Naive thymus-derived CD4-positive, alpha-beta T cell (primary cell): ENCODE measurements at regions not wholly inside any gene's neighbourhood (a gene's known extent, or its start where the extent isn't known, plus 50 kb on each side); places are given as distances from the start of the nearest gene placed in this dataset.

ENCODE experiments used
- ATAC-seq: fragments of 150-1000 bp; cut with Tn5 transposase; 2 replicates; pipeline ENCODE4 v1.10.0; 2021; ENCODE audit warnings: mild to moderate bottlenecking, moderate library complexity
- CTCF ChIA-PET: fragments of 350-600 bp; sonication (Branson Sonifier 250); formaldehyde crosslinking; loops from one replicate; lab custom pipeline; 2021; ENCODE audit warnings: antibody characterized with exemption; lab: Charles Lee
- POLR2A ChIA-PET: fragments of 350-600 bp; sonication (Branson Sonifier 250); formaldehyde crosslinking; loops from one replicate; lab custom pipeline; 2021; ENCODE audit warnings: antibody characterized with exemption, inconsistent platforms; lab: Charles Lee
- DNase-seq, 9 donors: peaks; one replicate each; pipeline versions ENCODE4 v3.0.0 to v3.0.0-alpha.2; 2020 to 2022; ENCODE audit warnings: mixed read lengths in 1 of 9
- H3K27ac ChIP-seq: one replicate; pipeline ENCODE4 v1.7.0; 2013; ENCODE audit warnings: mild to moderate bottlenecking, low read depth, low read length, moderate library complexity
- H3K27me3 ChIP-seq, 2 donors: one replicate each; pipeline ENCODE4 v1.7.0; 2013; ENCODE audit warnings: low read length in 2 of 2, mild to moderate bottlenecking in 2 of 2, moderate library complexity in 2 of 2; ENCODE audit not compliant: control insufficient read depth in 2 of 2, insufficient read depth in 2 of 2
- H3K36me3 ChIP-seq, 3 experiments: 1 replicate in 2 of 3; 2 replicates in 1 of 3; pipeline ENCODE4 v1.7.0; 2013; ENCODE audit warnings: low read length in 3 of 3, mild to moderate bottlenecking in 3 of 3, moderate library complexity in 1 of 3; ENCODE audit not compliant: insufficient read depth in 3 of 3, control insufficient read depth in 2 of 3
- H3K4me1 ChIP-seq, 2 donors: one replicate each; pipeline ENCODE4 v1.7.0; 2013; ENCODE audit warnings: low read length in 2 of 2, mild to moderate bottlenecking in 2 of 2, moderate library complexity in 1 of 2; ENCODE audit not compliant: control insufficient read depth in 2 of 2, insufficient read depth in 2 of 2
- H3K4me3 ChIP-seq: 2 replicates; pipeline ENCODE4 v1.7.0; 2013; ENCODE audit warnings: mild to moderate bottlenecking, low read length
- H3K9me3 ChIP-seq, 3 experiments: 1 replicate in 2 of 3; 2 replicates in 1 of 3; pipeline ENCODE4 v1.7.0; 2013; ENCODE audit warnings: low read length in 3 of 3; ENCODE audit not compliant: control insufficient read depth in 2 of 3
- H3K27ac Mint-ChIP-seq, 9 donors: one replicate each; pipeline ENCODE4 v1.8.0; 2020 to 2022; ENCODE audit warnings: mixed read lengths in 9 of 9, mild to moderate bottlenecking in 8 of 9, moderate library complexity in 5 of 9, inconsistent platforms in 2 of 9
- H3K27me3 Mint-ChIP-seq, 5 donors: one replicate each; pipeline ENCODE4 v1.8.0; 2021 to 2022; ENCODE audit warnings: mixed read lengths in 5 of 5, mild to moderate bottlenecking in 1 of 5
- H3K36me3 Mint-ChIP-seq, 5 donors: one replicate each; pipeline ENCODE4 v1.8.0; 2020 to 2022; ENCODE audit warnings: mixed read lengths in 5 of 5, mild to moderate bottlenecking in 3 of 5, inconsistent platforms in 1 of 5
- H3K4me1 Mint-ChIP-seq, 7 donors: one replicate each; pipeline ENCODE4 v1.8.0; 2020 to 2022; ENCODE audit warnings: mixed read lengths in 7 of 7, mild to moderate bottlenecking in 3 of 7, inconsistent platforms in 1 of 7
- H3K4me3 Mint-ChIP-seq, 10 donors: one replicate each; pipeline ENCODE4 v1.8.0; 2020 to 2022; ENCODE audit warnings: mild to moderate bottlenecking in 10 of 10, mixed read lengths in 10 of 10, moderate library complexity in 6 of 10, inconsistent platforms in 2 of 10
- H3K9me3 Mint-ChIP-seq, 11 donors: one replicate each; pipeline ENCODE4 v1.8.0; 2020 to 2022; ENCODE audit warnings: mixed read lengths in 11 of 11, mild to moderate bottlenecking in 4 of 11, inconsistent platforms in 1 of 11, moderate library complexity in 1 of 11
- intact Hi-C, 2 donors: fragments of 100-400 bp; cut with micrococcal nuclease; formaldehyde crosslinking; loops; one replicate each; pipeline ENCODE4 v1.15.1; 2023

- H3K27ac Mint-ChIP-seq = no peak overlapping the region
Measured at GRCh38 chr7:18163091-18163490, 135.4 kb upstream of the PRPS1L1 start.

DNA sequence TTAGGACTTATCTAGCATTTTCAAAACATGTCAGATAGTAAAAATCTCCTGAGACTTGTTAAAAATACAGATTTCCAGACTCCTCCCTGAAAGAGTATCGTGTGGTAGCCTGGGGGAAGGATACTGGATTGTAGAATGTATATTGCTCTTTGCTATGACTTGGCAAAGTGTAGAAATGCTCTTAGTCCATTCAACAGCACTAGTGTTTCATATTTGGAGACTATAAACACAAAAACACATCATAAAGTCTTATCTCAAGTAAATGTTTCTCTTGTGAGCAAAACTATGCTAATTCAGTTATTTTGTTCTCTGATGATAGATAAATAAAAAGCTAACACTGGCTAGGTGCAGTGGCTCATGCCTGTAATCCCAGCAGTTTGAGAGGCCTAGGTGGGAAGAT is 137.5 kb upstream of the PRPS1L1 start:
- H3K4me3 ChIP-seq = no peak overlapping the region
- peaks cover 0 to 2% (median 0%) of the 10 kb centered on the region in 11 donors for H3K9me3 Mint-ChIP-seq
- H3K4me1 Mint-ChIP-seq = no peaks in the 10 kb centered on the region
- H3K4me1 ChIP-seq = no peaks in the 10 kb centered on the region
- intact Hi-C loops = no loop called here
- H3K27me3 ChIP-seq = no peaks in the 10 kb centered on the region
- H3K9me3 ChIP-seq = no peaks in the 10 kb centered on the region
- ChIA-PET CTCF (no interaction called here), POLR2A (no interaction called here)
- DNase-seq (no peak), ATAC-seq (no peak)
- H3K36me3 ChIP-seq = no peaks in the 10 kb centered on the region
- H3K4me3 Mint-ChIP-seq = no peak overlapping the region
- no peak overlapping the region for H3K27ac Mint-ChIP-seq
- peaks cover 0 to 5% (median 0%) of the 10 kb centered on the region in 5 donors for H3K27me3 Mint-ChIP-seq
- no peak overlapping the region for H3K27ac ChIP-seq
- no peaks in the 10 kb centered on the region for H3K36me3 Mint-ChIP-seq

More at GRCh38 chr7:18163091-18163490, 135.4 kb upstream of the PRPS1L1 start:
- Mint-ChIP-seq H3K4me1 (no peaks in the 10 kb centered on the region), H3K9me3 (no peaks in the 10 kb centered on the region), H3K27me3 (peaks cover 0 to 5% (median 3%) of the 10 kb centered on the region in 5 donors), H3K36me3 (no peaks in the 10 kb centered on the region), H3K4me3 (no peak overlapping the region)
- intact Hi-C loops = no loop called here
- Histone ChIP-seq H3K36me3 (no peaks in the 10 kb centered on the region), H3K4me1 (no peaks in the 10 kb centered on the region), H3K4me3 (no peak overlapping the region), H3K27ac (no peak overlapping the region), H3K9me3 (no peaks in the 10 kb centered on the region), H3K27me3 (no peaks in the 10 kb centered on the region)
- ChIA-PET CTCF (no interaction called here), POLR2A (no interaction called here)
- ATAC-seq (no peak), DNase-seq (no peak)

DNA sequence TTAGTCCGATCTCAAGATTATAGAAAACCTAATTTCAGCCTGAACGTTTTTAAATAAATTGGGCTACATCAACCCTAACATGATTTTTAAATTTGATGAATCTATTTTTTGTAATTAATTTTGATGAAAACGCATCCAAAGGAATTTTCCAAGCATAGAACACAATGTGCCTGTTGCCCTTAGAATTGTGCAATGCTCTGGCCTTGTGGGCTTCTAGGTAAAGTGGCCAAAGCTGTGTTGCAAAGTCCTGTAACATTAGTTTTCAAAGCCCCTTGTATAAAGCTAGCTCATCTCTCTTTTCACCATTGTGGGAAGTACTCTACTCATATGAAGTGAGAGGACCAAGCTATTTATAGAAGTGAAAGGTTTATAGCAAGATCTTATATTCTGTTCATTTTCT is 138.4 kb upstream of the PRPS1L1 start:
- Histone ChIP-seq H3K27me3 (no peaks in the 10 kb centered on the region), H3K9me3 (no peaks in the 10 kb centered on the region), H3K4me3 (no peak overlapping the region), H3K27ac (no peak overlapping the region), H3K4me1 (no peaks in the 10 kb centered on the region), H3K36me3 (no peaks in the 10 kb centered on the region)
- Mint-ChIP-seq H3K4me1 (no peaks in the 10 kb centered on the region), H3K27me3 (peaks cover 0 to 5% (median 0%) of the 10 kb centered on the region in 5 donors), H3K27ac (no peak overlapping the region), H3K36me3 (no peaks in the 10 kb centered on the region), H3K9me3 (peaks cover 0 to 2% (median 0%) of the 10 kb centered on the region in 11 donors), H3K4me3 (no peak overlapping the region)
- DNase-seq (no peak), ATAC-seq (no peak)
- intact Hi-C loops = no loop called here
- POLR2A ChIA-PET = no interaction called here
- CTCF ChIA-PET = no interaction called here

DNA sequence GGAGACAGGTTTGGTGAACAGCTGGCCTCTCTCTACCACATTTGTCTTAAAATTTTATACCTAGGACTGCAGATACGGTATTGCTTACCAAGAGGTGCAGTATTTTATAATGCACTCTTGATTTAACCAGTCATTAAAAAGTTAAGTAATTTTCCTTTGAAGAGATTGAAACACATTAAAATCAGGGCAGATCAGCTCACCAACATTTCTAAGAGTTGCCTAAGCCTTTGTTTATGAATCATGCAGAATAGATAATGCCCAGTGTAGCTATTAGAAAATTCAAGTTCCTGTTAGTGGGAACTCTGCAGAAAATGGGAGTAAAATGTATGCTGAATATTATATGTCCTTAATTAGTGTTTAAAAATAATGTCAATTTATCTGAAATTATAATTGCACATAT is 140.2 kb upstream of the PRPS1L1 start:
- Histone ChIP-seq H3K36me3 (no peaks in the 10 kb centered on the region), H3K9me3 (no peaks in the 10 kb centered on the region), H3K27ac (no peak overlapping the region), H3K4me3 (no peak overlapping the region), H3K27me3 (no peaks in the 10 kb centered on the region), H3K4me1 (no peaks in the 10 kb centered on the region)
- intact Hi-C loops = no loop called here
- Mint-ChIP-seq H3K4me3 (no peak overlapping the region), H3K27ac (no peak overlapping the region), H3K36me3 (no peaks in the 10 kb centered on the region), H3K4me1 (no peaks in the 10 kb centered on the region), H3K9me3 (peaks cover 0 to 2% (median 0%) of the 10 kb centered on the region in 11 donors), H3K27me3 (peaks cover 0 to 3% (median 0%) of the 10 kb centered on the region in 5 donors)
- ATAC-seq (no peak), DNase-seq (no peak)
- ChIA-PET CTCF (no interaction called here), POLR2A (interaction anchor here (0.6 kb wide), 1 partner anchor 416 kb away, joined by 5 read pairs; no protein-coding TSS in a partner anchor)

GRCh38 chr7:18174996-18175395 is 147.3 kb upstream of the PRPS1L1 start:
- Histone ChIP-seq H3K36me3 (no peaks in the 10 kb centered on the region), H3K9me3 (no peaks in the 10 kb centered on the region), H3K27ac (no peak overlapping the region), H3K4me1 (no peaks in the 10 kb centered on the region), H3K27me3 (no peaks in the 10 kb centered on the region), H3K4me3 (no peak overlapping the region)
- Mint-ChIP-seq H3K4me3 (no peak overlapping the region), H3K9me3 (peaks cover 0 to 4% (median 0%) of the 10 kb centered on the region in 11 donors), H3K36me3 (no peaks in the 10 kb centered on the region), H3K27me3 (peaks cover 0 to 5% (median 4%) of the 10 kb centered on the region in 5 donors), H3K4me1 (peaks cover 0 to 12% (median 0%) of the 10 kb centered on the region in 7 donors), H3K27ac (no peak overlapping the region)
- POLR2A ChIA-PET = no interaction called here
- no peak for ATAC-seq
- CTCF ChIA-PET = no interaction called here
- intact Hi-C loops = no loop called here
- DNase-seq = no peak

GRCh38 chr7:18175801-18176450 is 148.3 kb upstream of the PRPS1L1 start:
- H3K27ac Mint-ChIP-seq = no peak overlapping the region
- ATAC-seq (no peak), DNase-seq (no peak)
- H3K4me1 Mint-ChIP-seq = peaks cover 0 to 12% (median 0%) of the 10 kb centered on the region in 7 donors
- Histone ChIP-seq H3K9me3 (no peaks in the 10 kb centered on the region), H3K27me3 (no peaks in the 10 kb centered on the region), H3K36me3 (no peaks in the 10 kb centered on the region), H3K27ac (no peak overlapping the region), H3K4me3 (no peak overlapping the region), H3K4me1 (no peaks in the 10 kb centered on the region)
- POLR2A ChIA-PET = no interaction called here
- no peak overlapping the region for H3K4me3 Mint-ChIP-seq
- peaks cover 0 to 7% (median 5%) of the 10 kb centered on the region in 5 donors for H3K27me3 Mint-ChIP-seq
- H3K9me3 Mint-ChIP-seq = peaks cover 0 to 2% (median 0%) of the 10 kb centered on the region in 11 donors
- intact Hi-C loops = no loop called here
- H3K36me3 Mint-ChIP-seq = no peaks in the 10 kb centered on the region
- CTCF ChIA-PET = no interaction called here
